ENCODE measurements at regions not wholly inside any gene's neighbourhood (a gene's known extent, or its start where the extent isn't known, plus 50 kb on each side); places are given as distances from the start of the nearest gene placed in this dataset.

DNA sequence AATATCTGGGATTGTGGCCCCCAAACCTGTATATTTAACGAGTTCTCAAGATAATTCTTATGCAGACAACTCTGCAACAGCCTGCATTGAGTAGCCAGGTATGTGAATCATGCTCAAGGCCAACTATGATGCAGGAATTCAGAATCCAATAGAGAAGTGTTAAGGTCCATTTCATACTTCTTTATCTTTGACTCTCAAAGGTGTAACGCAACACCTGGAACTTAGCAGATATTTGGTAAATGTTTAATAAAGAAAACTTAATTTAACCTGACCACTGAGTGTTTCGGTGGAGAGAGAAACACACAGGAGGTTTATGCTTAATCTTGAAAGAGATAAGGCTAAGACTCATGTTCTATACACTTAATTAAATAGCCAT, 156.5 kb upstream of the PLEKHG7 start:
- no peak for TF ChIP-seq POLR2AphosphoS5 (IDR thresholded peaks at IDR 0.05; ENCODE audit: low read depth, low read length)
- TF ChIP-seq CTCF (IDR thresholded peaks at IDR 0.05), result no peak
